OCI-LY1 (cell line): ENCODE measurements at regions not wholly inside any gene's neighbourhood (a gene's known extent, or its start where the extent isn't known, plus 50 kb on each side); places are given as distances from the start of the nearest gene placed in this dataset.

ENCODE experiments used
- H2AFZ ChIP-seq: fragments of 200-600 bp; sonication (generic), shearing (Covaris generic); 2 replicates; pipeline ENCODE4 v1.6.0; 2014; ENCODE audit warnings: antibody characterized with exemption, mild to moderate bottlenecking, low read length
- H3F3A ChIP-seq: fragments of 200-600 bp; sonication (generic), shearing (Covaris generic); 2 replicates; pipeline ENCODE4 v1.6.0; 2014; ENCODE audit warnings: mild to moderate bottlenecking, antibody characterized with exemption, low read length, moderate library complexity; ENCODE audit not compliant: insufficient read depth
- H3K27ac ChIP-seq: fragments of 200-600 bp; sonication (generic); 2 replicates; pipeline ENCODE4 v1.5.1; 2014; ENCODE audit warnings: low read length, mixed run types, mild to moderate bottlenecking, low read depth; ENCODE audit not compliant: poor library complexity, severe bottlenecking
- H3K27me3 ChIP-seq: fragments of 200-600 bp; sonication (generic); 2 replicates; pipeline ENCODE4 v1.6.0; 2014; ENCODE audit warnings: antibody characterized with exemption, mild to moderate bottlenecking, low read length, moderate library complexity; ENCODE audit not compliant: insufficient read depth
- H3K36me3 ChIP-seq: fragments of 200-600 bp; sonication (generic); 2 replicates; pipeline ENCODE4 v1.6.1; 2014; ENCODE audit warnings: mild to moderate bottlenecking, antibody characterized with exemption, low read length, moderate library complexity, mixed read lengths; ENCODE audit not compliant: insufficient read depth
- H3K4me1 ChIP-seq: fragments of 200-600 bp; sonication (generic); 2 replicates; pipeline ENCODE4 v1.5.1; 2014; ENCODE audit warnings: mild to moderate bottlenecking, low read length, moderate library complexity; ENCODE audit not compliant: insufficient read depth, severe bottlenecking
- H3K4me2 ChIP-seq: fragments of 200-600 bp; sonication (generic), shearing (Covaris generic); 2 replicates; pipeline ENCODE4 v1.6.1; 2014; ENCODE audit warnings: low read length
- H3K4me3 ChIP-seq: fragments of 200-600 bp; sonication (generic); 2 replicates; pipeline ENCODE4 v1.5.1; 2014; ENCODE audit warnings: low read length, low read depth, mild to moderate bottlenecking, mixed read lengths; ENCODE audit not compliant: poor library complexity, severe bottlenecking
- H3K79me2 ChIP-seq: fragments of 200-600 bp; shearing (Covaris generic); 2 replicates; pipeline ENCODE4 v1.6.1; 2016; ENCODE audit warnings: mixed run types, low read length, mixed read lengths; ENCODE audit not compliant: insufficient read depth
- H3K9ac ChIP-seq: fragments of 200-600 bp; sonication (generic), shearing (Covaris generic); 2 replicates; pipeline ENCODE4 v1.6.1; 2014; ENCODE audit warnings: mild to moderate bottlenecking, low read length, mixed read lengths
- H3K9me2 ChIP-seq: fragments of 200-600 bp; sonication (generic), shearing (Covaris generic); 2 replicates; pipeline ENCODE4 v1.6.1; 2014; ENCODE audit warnings: low read depth, mild to moderate bottlenecking, low read length, mixed read lengths
- H3K9me3 ChIP-seq: fragments of 200-600 bp; shearing (Covaris generic); 2 replicates; pipeline ENCODE4 v1.6.1; 2014; ENCODE audit warnings: low read length, mixed read lengths
- H4K20me1 ChIP-seq: fragments of 200-600 bp; sonication (generic), shearing (Covaris generic); 2 replicates; pipeline ENCODE4 v1.6.0; 2016; ENCODE audit warnings: mild to moderate bottlenecking, low read length; ENCODE audit not compliant: insufficient read depth
- EZH2 ChIP-seq: fragments of 200-600 bp; sonication (generic), shearing (Covaris generic); IDR thresholded peaks from 2 replicates; pipeline ENCODE4 v1.8.0; 2017; ENCODE audit warnings: borderline replicate concordance, mixed run types, mild to moderate bottlenecking, antibody characterized with exemption, low read length, moderate library complexity, mixed read lengths
- TF ChIP-seq, protein P1 (sequence below): fragments of 200-600 bp; sonication (generic), shearing (Covaris generic); IDR thresholded peaks from 2 replicates; pipeline ENCODE4 v1.5.1; 2017; ENCODE audit warnings: mild to moderate bottlenecking, antibody characterized with exemption, low read length, moderate library complexity, mixed read lengths

DNA sequence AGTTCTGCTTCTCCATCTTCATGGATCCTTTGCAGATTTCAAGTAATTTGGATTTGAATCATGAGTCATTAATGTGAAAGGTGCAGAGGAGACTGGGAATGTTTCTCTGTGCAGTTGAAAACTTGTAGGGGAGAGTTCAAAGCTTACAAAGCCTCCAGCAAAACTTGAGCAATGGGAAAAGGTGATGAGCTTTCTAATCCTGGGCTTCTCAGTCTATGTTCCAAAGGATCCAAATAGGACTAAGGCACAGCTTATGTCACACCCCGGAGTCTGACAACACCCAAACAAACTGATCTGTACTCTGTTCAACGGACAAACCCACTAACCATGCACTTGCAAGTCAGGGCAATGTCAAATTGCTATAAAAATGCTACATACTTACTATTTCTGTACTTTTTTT, 134.8 kb downstream of the DUSP6 start:
- H4K20me1 ChIP-seq = no peaks in the 10 kb centered on the region
- H3K4me2 ChIP-seq = no peak overlapping the region
- no peak overlapping the region for H3K4me3 ChIP-seq
- no peaks in the 10 kb centered on the region for H3K36me3 ChIP-seq
- no peak overlapping the region for H3K9ac ChIP-seq
- no peaks in the 10 kb centered on the region for H3F3A ChIP-seq
- no peaks in the 10 kb centered on the region for H3K4me1 ChIP-seq
- H3K9me3 ChIP-seq = no peaks in the 10 kb centered on the region
- no peaks in the 10 kb centered on the region for H3K79me2 ChIP-seq
- 0 out of 2 replicates have a peak, but pooled peaks cover 5% of the 10 kb centered on the region for H3K27me3 ChIP-seq
- no peaks in the 10 kb centered on the region for H3K9me2 ChIP-seq
- no peak for TF ChIP-seq EZH2
- TF ChIP-seq, protein P1, sequence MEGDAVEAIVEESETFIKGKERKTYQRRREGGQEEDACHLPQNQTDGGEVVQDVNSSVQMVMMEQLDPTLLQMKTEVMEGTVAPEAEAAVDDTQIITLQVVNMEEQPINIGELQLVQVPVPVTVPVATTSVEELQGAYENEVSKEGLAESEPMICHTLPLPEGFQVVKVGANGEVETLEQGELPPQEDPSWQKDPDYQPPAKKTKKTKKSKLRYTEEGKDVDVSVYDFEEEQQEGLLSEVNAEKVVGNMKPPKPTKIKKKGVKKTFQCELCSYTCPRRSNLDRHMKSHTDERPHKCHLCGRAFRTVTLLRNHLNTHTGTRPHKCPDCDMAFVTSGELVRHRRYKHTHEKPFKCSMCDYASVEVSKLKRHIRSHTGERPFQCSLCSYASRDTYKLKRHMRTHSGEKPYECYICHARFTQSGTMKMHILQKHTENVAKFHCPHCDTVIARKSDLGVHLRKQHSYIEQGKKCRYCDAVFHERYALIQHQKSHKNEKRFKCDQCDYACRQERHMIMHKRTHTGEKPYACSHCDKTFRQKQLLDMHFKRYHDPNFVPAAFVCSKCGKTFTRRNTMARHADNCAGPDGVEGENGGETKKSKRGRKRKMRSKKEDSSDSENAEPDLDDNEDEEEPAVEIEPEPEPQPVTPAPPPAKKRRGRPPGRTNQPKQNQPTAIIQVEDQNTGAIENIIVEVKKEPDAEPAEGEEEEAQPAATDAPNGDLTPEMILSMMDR = no peak
- H2AFZ ChIP-seq = no peak overlapping the region
- no peak overlapping the region for H3K27ac ChIP-seq

DNA sequence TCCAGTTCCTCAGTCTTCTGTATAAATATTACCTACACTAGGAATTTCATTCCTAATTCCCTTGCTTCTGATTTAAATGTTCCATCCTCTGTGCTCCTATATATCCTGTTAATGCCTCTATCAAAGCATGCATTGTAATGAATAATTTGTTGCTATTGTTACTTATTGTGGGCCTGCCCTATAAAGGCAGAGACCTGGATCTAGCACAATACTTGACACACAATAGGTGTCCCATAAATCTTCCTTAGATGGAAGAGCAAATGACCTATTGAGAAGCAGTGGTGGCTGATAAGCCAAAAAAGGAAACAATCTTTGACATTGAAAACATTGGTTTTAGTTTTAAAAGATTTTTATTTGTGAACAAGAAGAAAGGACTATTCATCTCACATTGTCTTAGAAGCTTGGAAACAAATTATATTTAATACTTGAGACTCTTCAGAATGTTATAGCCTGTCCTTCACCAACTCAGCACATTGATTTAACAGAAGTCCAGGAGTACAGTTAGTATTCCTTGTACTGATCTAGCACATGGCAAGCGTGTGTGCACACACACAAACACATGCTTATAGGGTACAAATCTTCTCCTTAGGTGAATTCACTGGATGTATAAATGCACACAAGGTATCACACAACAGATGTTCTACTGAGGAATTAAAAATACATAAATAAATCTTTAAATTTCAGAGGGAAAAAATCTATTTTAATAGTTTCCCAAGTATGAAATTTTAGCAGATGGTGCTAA, 135.9 kb downstream of the DUSP6 start:
- TF ChIP-seq, protein P1 = no peak
- no peak for TF ChIP-seq EZH2
- Histone ChIP-seq H3K27me3 (0 out of 2 replicates have a peak, but pooled peaks cover 5% of the 10 kb centered on the region), H3K9me2 (no peaks in the 10 kb centered on the region), H3K36me3 (no peaks in the 10 kb centered on the region), H3K27ac (no peak overlapping the region), H3K4me2 (no peak overlapping the region), H3K9ac (no peak overlapping the region), H4K20me1 (no peaks in the 10 kb centered on the region), H3K79me2 (no peaks in the 10 kb centered on the region), H3K9me3 (no peaks in the 10 kb centered on the region), H2AFZ (no peak overlapping the region), H3F3A (no peaks in the 10 kb centered on the region), H3K4me1 (no peaks in the 10 kb centered on the region), H3K4me3 (no peak overlapping the region)

DNA sequence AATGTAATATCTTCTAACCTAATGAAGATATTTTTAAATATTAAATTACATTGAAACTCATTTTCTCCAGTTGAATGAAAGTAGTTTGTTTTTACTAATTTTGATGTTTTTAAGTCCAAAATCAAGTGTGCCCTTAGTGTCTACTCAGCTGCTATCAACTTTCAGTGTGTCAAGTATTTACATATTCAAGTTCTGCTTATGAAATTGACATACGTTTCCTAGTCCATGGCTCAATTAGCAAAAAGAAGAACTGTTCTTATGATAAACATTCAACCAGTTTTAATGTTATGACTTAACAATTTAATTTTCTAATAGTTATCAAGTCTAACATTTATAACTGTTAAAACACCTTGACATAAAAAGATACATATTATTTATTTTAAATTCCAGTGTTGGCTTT, 137.1 kb downstream of the DUSP6 start:
- no peak overlapping the region for H3K9ac ChIP-seq
- no peaks in the 10 kb centered on the region for H3K4me1 ChIP-seq
- no peaks in the 10 kb centered on the region for H4K20me1 ChIP-seq
- no peak overlapping the region for H2AFZ ChIP-seq
- H3F3A ChIP-seq = no peaks in the 10 kb centered on the region
- H3K9me3 ChIP-seq = no peaks in the 10 kb centered on the region
- TF ChIP-seq EZH2 = no peak
- TF ChIP-seq, protein P1 = no peak
- H3K27ac ChIP-seq = no peak overlapping the region
- 0 out of 2 replicates have a peak, but pooled peaks cover 5% of the 10 kb centered on the region for H3K27me3 ChIP-seq
- H3K36me3 ChIP-seq = no peaks in the 10 kb centered on the region
- H3K9me2 ChIP-seq = no peaks in the 10 kb centered on the region
- no peak overlapping the region for H3K4me2 ChIP-seq
- H3K4me3 ChIP-seq = no peak overlapping the region
- H3K79me2 ChIP-seq = no peaks in the 10 kb centered on the region
